ENCODE measurements at regions not wholly inside any gene's neighbourhood (a gene's known extent, or its start where the extent isn't known, plus 50 kb on each side); places are given as distances from the start of the nearest gene placed in this dataset.
"Not testable (repeated sequence)": the region's sequence is repeated elsewhere in the genome, so short reads cannot be mapped to it uniquely, and the experiment has no call there.

DNA sequence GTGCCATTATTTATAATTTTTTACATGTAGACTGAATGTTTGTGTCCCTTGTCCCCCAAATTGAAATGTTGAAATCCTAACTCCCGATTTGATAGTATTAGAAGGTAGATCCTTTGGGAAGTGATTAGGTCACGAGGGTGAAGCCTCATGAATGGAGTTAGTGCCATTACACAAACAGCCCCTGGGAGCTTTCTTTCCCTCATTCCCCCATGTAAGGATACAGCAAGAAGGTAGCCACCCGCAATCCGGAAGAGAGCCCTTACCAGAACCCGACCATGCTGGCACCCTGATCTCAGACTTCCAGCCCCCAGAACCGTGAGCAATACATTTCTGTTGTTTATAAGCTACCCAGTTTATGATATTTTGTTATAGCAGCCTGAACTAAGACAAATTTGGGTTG lies 143.2 kb downstream of the NPIPB5 start:
- no peak for DNase-seq (ENCODE audit: low read depth)

GRCh38 chr16:22656573-22656972 lies 145.9 kb downstream of the NPIPB5 start:
- DNase-seq (ENCODE audit: low read depth), result not testable (repeated sequence)

DNA sequence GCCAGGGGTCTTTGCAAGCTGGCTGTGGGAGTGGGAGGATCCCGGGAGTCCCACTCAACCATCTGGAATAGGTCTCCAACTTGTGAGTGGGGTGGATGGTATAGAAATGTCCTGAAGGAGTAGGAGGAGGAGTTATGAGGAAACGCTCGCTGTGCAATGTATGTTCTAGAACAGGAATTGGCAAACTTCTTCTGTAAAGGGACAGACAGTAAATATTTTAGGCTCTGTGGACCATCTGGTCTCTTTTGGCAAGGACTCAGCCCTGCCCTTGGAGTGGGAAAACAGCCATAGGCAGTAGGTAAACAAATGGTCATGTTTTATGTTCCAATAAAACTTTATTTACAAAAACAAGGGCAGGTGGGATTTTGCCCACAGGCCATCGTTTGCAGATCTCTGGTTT lies 149.2 kb downstream of the NPIPB5 start:
- DNase-seq (ENCODE audit: low read depth), result no peak

GRCh38 chr16:22660441-22661160 lies 149.9 kb downstream of the NPIPB5 start:
- DNase-seq (ENCODE audit: low read depth), result no peak

DNA sequence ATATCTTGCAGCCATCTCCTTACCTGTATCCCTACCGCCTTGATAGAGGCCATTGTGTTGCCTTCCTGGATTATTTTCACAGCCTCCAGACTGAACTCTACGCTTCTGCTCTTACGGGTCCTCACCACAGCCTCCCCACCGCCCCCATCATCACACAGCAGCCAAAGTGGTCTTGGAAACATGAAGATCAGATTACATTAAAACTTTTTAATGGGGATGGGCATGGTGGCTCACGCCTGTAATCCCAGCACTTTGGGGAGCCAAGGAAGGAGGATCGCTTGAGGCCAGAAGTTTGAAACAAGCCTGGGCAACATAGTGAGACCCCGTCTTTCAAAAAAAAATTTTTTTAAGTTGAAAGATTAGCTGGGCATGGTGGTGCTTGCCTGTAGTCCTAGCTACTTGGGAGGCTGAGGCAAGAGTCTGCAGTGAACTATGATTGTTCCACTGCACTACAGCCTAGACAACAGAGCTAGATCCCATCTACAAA lies 150.5 kb downstream of the NPIPB5 start:
- DNase-seq (ENCODE audit: low read depth), result no peak

GRCh38 chr16:22662958-22663357 lies 151.0 kb upstream of the HS3ST2 start:
- not testable (repeated sequence) for DNase-seq (ENCODE audit: low read depth)

DNA sequence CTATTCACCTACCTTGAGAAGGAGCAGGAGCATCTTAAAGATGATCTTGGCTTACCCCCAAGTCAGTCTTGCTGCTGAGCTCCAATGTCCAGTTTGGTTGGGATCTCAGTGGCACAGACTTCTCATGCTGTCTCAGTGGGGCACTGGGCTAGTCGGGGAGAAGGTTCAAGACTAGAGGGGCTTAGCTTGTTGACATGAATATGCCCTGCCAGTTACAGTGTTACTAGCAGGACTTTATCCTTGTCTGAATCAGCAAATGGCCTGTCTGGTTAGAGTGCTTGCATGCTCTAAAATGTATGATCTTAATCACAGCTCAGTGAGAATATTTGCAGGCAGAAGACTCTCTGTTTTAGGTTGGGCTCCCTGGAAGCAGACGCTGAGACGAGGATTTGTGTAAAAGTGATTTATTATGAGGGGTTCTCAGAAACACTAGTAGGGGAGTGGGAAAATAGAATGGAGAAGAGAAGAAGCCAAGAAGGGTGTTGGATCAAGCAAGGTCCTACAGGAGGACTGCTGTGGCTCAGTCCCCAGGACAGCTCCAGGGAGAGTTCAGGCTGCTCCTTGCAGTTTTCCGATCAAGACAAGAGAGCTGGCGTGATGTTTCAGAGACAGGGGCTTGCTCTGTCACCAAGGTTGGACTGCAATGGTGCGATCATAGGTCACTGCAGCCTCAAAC lies 150.4 kb upstream of the HS3ST2 start:
- DNase-seq (ENCODE audit: low read depth), result no peak

DNA sequence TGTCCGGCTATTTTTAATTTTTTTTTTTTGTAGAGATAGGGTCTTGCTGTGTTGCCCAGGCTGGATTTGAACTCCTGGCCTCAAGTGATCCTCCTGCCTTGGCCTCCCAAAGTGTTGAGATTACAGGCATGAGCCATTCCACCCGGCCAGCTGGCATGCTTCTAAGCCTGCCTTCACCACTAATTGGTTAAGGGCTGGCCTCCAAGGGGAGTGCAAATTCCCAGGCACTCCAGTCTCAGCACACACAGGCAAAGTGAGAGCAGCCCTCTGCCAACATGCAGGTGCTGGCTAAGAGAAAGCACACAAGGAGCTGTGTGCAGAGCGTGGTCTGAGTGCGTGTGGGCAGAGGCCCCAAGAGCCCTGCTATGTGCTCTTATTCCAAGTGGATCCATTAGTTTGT lies 149.8 kb upstream of the HS3ST2 start:
- DNase-seq (ENCODE audit: low read depth), result no peak

DNA sequence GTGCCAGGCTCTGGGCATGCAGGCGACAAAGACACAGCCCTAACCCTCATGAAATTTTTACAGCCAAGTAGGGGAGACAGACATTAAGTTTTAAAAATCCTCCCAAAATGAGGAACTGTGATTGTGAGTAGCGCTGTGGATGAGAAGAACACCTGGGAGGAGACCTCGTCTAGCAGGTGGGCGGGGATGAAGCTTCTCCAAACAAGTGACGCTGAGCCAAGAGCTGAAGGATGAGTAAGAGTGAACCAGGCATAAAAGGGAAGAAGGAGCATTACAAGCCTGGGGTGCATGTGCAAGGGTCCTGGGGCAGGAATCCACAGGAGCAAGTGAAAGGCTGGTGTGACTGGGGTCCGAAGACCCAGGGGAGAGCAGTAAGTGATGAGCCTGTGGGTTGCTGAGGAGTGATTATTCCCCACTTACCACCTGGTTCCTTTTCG lies 149.4 kb upstream of the HS3ST2 start:
- DNase-seq (ENCODE audit: low read depth), result no peak

DNA sequence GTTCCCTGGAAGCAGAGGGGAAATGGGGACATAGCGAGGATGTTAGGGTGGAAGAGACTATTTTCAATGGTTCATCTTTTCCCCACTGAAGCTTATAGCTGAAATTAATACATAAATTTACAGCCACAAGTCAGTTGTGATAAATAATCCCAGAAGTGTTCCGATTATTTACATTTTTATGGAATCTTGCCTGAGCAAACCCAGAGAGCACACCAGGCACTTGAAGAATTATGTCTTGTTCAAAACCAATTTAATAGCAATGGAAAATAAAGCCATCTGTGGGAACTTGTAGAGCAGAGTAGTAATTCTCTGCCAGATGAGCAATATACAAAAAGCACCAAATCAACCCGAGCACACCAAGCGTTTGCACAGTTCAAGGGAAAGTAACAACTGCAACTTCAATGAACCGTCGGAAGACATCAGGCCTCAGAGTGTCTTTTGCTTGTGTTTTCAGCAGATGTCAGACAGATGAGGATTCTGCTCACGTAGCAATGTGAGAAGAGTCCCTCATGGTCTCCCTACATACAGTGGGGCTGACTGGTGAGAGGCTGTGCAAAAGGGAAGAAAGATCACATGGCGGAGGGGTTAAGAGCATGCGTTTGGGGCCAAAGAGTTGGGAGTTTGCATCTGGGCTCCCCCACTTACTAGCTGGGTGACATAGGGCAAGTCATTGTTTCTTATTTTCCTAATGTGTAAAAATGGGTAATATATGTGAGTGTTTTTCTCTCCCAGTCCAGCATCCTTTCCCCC lies 148.7 kb upstream of the HS3ST2 start:
- no peak for DNase-seq (ENCODE audit: low read depth)

- DNase-seq (ENCODE audit: low read depth), result no peak
Measured at GRCh38 chr16:22665803-22666202, 148.2 kb upstream of the HS3ST2 start.

GRCh38 chr16:22668318-22668717 lies 145.6 kb upstream of the HS3ST2 start:
- DNase-seq (ENCODE audit: low read depth), result no peak

- no peak for DNase-seq (ENCODE audit: low read depth)
Measured at GRCh38 chr16:22670044-22670536, 143.9 kb upstream of the HS3ST2 start.

GRCh38 chr16:22670551-22671041 lies 143.4 kb upstream of the HS3ST2 start:
- no peak for DNase-seq (ENCODE audit: low read depth)

DNA sequence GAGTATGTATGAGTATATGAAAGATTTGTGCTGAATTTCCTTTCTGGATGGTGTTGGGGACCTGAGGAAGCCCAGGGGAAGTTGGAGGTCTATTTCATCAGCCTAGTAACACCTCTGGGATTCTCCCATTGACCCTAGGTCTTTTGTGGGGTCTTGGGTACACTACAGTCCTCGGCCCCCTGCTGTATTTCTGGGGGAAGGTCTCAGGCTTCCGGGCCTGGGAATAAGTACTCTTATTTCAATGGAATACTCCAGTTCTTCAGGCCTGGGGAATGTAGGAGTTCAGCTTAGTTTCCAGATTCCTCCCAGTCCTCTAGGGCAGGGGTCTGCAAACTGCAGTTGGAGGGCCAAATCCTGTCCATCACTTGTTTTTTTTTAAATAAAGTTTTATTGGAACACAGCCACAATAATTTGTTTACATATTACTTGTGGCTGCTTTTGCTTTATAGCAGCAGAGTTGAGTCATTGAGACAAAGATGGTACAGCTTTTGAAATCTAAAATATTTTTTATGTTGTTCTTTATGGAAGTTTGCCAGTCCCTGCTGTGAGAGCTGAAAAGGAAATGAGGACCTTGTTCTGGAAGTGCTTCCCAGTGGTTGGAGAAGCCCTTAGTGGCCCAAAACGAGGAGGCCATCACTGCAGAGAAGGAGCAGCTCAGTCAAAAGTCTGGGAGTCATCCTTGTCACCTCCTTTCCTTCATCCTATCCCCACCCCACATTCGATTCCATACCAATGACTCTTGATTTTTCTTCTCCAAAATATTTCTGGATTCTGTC lies 142.5 kb upstream of the HS3ST2 start:
- no peak for DNase-seq (ENCODE audit: low read depth)

GRCh38 chr16:22672830-22673210 lies 141.1 kb upstream of the HS3ST2 start:
- DNase-seq (ENCODE audit: low read depth), result no peak

GRCh38 chr16:22673421-22673831 lies 140.5 kb upstream of the HS3ST2 start:
- DNase-seq (ENCODE audit: low read depth), result no peak

- no peak for DNase-seq (ENCODE audit: low read depth)
Measured at GRCh38 chr16:22674832-22675191, 139.2 kb upstream of the HS3ST2 start.

DNA sequence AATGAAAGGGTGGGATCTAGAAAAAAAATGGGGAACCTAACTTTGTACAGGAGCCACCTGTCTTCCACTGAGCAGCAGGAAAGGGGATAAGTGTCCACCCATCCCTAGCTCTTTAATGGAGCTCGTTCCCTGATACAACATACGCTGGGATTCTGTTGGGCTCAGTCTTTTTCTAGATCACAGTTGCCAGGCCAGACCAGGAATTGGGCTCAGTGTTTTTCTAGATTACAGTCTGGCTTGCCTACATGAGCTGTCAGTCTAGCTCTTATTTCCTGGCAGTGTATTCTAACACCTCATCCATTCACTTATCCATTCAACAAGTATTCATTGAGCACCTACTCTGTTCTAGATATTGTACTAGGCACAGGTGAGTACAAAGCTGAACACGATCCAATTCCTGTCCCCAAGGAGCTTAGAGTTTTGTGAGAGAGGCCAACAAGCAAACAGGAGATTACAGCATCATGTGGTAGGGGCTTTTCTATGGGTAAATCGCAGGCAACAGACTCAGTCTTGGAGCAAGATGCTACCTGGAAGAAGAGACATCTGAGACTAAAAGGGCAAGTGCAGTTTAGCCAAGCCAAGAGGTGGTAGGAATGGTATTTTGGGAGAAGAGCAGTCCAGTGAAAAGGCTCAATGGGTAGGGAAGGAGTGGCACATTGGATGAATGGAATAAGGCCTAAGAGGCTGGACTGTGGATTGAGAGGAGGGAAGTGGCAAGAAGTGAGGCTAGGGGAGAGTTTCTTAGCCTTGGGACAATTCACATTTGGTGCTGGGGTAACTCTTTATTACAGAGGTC lies 138.0 kb upstream of the HS3ST2 start:
- DNase-seq (ENCODE audit: low read depth), result no peak

GRCh38 chr16:22677024-22677830 lies 136.7 kb upstream of the HS3ST2 start:
- DNase-seq (ENCODE audit: low read depth), result no peak
